Keratinocyte (primary cell): ENCODE measurements at regions not wholly inside any gene's neighbourhood (a gene's known extent, or its start where the extent isn't known, plus 50 kb on each side); places are given as distances from the start of the nearest gene placed in this dataset.

Experiments used
- DNase-seq: peaks from one replicate; pipeline ENCODE4 v3.0.0-alpha.2; 2011; ENCODE audit warnings: low read depth, missing footprints, low spot score
- FAIRE-seq: peaks from 2 replicates; lab custom pipeline; 2011; peaks lifted over from hg19 to GRCh38; lab: Jason Lieb, UNC
- H2AFZ ChIP-seq: 2 replicates; pipeline ENCODE4 v1.6.0; 2012; ENCODE audit warnings: low read length, control low read depth, inconsistent platforms; ENCODE audit not compliant: control insufficient read depth
- H3K27ac ChIP-seq: 2 replicates; pipeline ENCODE4 v1.5.1; 2011; ENCODE audit warnings: low read length; ENCODE audit not compliant: control insufficient read depth, insufficient read depth
- H3K27me3 ChIP-seq: 3 replicates; pipeline ENCODE4 v1.6.0; 2011; ENCODE audit warnings: low read length; ENCODE audit not compliant: control insufficient read depth, insufficient read depth; ENCODE audit errors: extremely low read depth
- H3K36me3 ChIP-seq, 2 experiments: 2 replicates in 1 of 2; 3 replicates in 1 of 2; pipeline ENCODE4 v1.5.1; 2011; ENCODE audit warnings: low read length in 2 of 2, mild to moderate bottlenecking in 1 of 2; ENCODE audit not compliant: control insufficient read depth in 2 of 2, insufficient read depth in 2 of 2; ENCODE audit errors: extremely low read depth in 1 of 2
- H3K4me1 ChIP-seq: 3 replicates; pipeline ENCODE4 v1.5.1; 2011; ENCODE audit warnings: low read length; ENCODE audit not compliant: control insufficient read depth, insufficient read depth; ENCODE audit errors: extremely low read depth
- H3K4me2 ChIP-seq: 3 replicates; pipeline ENCODE4 v1.6.0; 2011; ENCODE audit warnings: low read depth, low read length; ENCODE audit not compliant: control insufficient read depth, insufficient read depth; ENCODE audit errors: extremely low read depth
- H3K4me3 ChIP-seq, 3 experiments: fragments of 200-600 bp in 1 of 3; sonication (generic) in 1 of 3; 2 replicates in 2 of 3; 3 replicates in 1 of 3; pipeline ENCODE4 v1.5.1; 2011 to 2016; ENCODE audit warnings: low read length in 3 of 3, mild to moderate bottlenecking in 3 of 3, control low read depth in 2 of 3, inconsistent platforms in 1 of 3, low read depth in 1 of 3, mixed read lengths in 1 of 3, mixed run types in 1 of 3, moderate library complexity in 1 of 3; ENCODE audit not compliant: control insufficient read depth in 2 of 3, insufficient read depth in 2 of 3; ENCODE audit errors: extremely low read depth in 1 of 3
- H3K79me2 ChIP-seq: 2 replicates; pipeline ENCODE4 v1.6.0; 2012; ENCODE audit warnings: low read length; ENCODE audit not compliant: control insufficient read depth, insufficient read depth
- H3K9ac ChIP-seq: 3 replicates; pipeline ENCODE4 v1.6.0; 2011; ENCODE audit warnings: low read length; ENCODE audit not compliant: control insufficient read depth, insufficient read depth; ENCODE audit errors: extremely low read depth
- H3K9me1 ChIP-seq: 3 replicates; pipeline ENCODE4 v1.6.0; 2011; ENCODE audit warnings: low read length; ENCODE audit not compliant: control insufficient read depth, insufficient read depth; ENCODE audit errors: extremely low read depth
- H3K9me3 ChIP-seq: 2 replicates; pipeline ENCODE4 v1.5.1; 2012; ENCODE audit warnings: low read depth, low read length; ENCODE audit not compliant: control insufficient read depth
- H4K20me1 ChIP-seq: 3 replicates; pipeline ENCODE4 v1.6.0; 2011; ENCODE audit warnings: low read length; ENCODE audit not compliant: control insufficient read depth, insufficient read depth; ENCODE audit errors: extremely low read depth
- CTCF ChIP-seq, 3 experiments: IDR thresholded peaks in 1 of 3; conservative IDR thresholded peaks in 1 of 3; optimal IDR thresholded peaks in 1 of 3; 2 replicates in 2 of 3; 3 replicates in 1 of 3; pipeline versions ENCODE3 to v1.5.1; 2011; ENCODE audit warnings: low read length in 3 of 3, mild to moderate bottlenecking in 3 of 3, moderate library complexity in 2 of 3, control low read depth in 1 of 3, inconsistent platforms in 1 of 3; ENCODE audit not compliant: insufficient read depth in 2 of 3; ENCODE audit errors: extremely low read depth in 1 of 3
- EZH2 ChIP-seq: IDR thresholded peaks from one replicate; pipeline ENCODE4 v1.6.1; 2012; ENCODE audit warnings: inconsistent platforms, mild to moderate bottlenecking, low read length, moderate library complexity
- dilution Hi-C: fragments of 300-500 bp; cut with MboI; formaldehyde crosslinking; loops from one replicate; pipeline ENCODE4 v1.7.0; 2020; ENCODE audit warnings: low sequenced_read_pairs; ENCODE audit not compliant: extremely low pct_ligation_motif_present

GRCh38 chr9:12461763-12462460 lies 231.3 kb upstream of the TYRP1 start:
- no peak for FAIRE-seq
- Histone ChIP-seq H3K27me3 (no peaks in the 10 kb centered on the region), H3K79me2 (no peaks in the 10 kb centered on the region), H3K27ac (no peak overlapping the region), H3K9me3 (no peaks in the 10 kb centered on the region), H3K4me3 (no peak overlapping the region), H2AFZ (no peak overlapping the region), H3K4me1 (no peaks in the 10 kb centered on the region), H3K9me1 (no peaks in the 10 kb centered on the region), H3K4me2 (no peak overlapping the region), H4K20me1 (no peaks in the 10 kb centered on the region), H3K9ac (no peak overlapping the region), H3K36me3 (no peaks in the 10 kb centered on the region)
- DNase-seq: no peak
- TF ChIP-seq CTCF (optimal IDR thresholded peaks at IDR 0.05 in 1 of 3, IDR thresholded peaks at IDR 0.05 in 1 of 3, conservative IDR thresholded peaks at IDR 0.05 in 1 of 3; ENCODE audit: extremely low read depth in 1 of 3, insufficient read depth in 2 of 3, low read length in 3 of 3) (no peak), EZH2 (no peak)
- dilution Hi-C loops: no loop called here

- Histone ChIP-seq H3K4me3 (no peak overlapping the region), H3K79me2 (no peaks in the 10 kb centered on the region), H3K9ac (no peak overlapping the region), H3K9me3 (no peaks in the 10 kb centered on the region), H3K9me1 (no peaks in the 10 kb centered on the region), H3K4me2 (no peak overlapping the region), H3K4me1 (no peaks in the 10 kb centered on the region), H3K27ac (no peak overlapping the region), H3K36me3 (no peaks in the 10 kb centered on the region), H2AFZ (no peak overlapping the region), H4K20me1 (no peaks in the 10 kb centered on the region), H3K27me3 (no peaks in the 10 kb centered on the region)
- dilution Hi-C loops: no loop called here
- no peak for FAIRE-seq
- TF ChIP-seq EZH2 (no peak), CTCF (optimal IDR thresholded peaks at IDR 0.05 in 1 of 3, IDR thresholded peaks at IDR 0.05 in 1 of 3, conservative IDR thresholded peaks at IDR 0.05 in 1 of 3; ENCODE audit: extremely low read depth in 1 of 3, insufficient read depth in 2 of 3, low read length in 3 of 3) (no peak)
- DNase-seq: no peak
Observed at GRCh38 chr9:12462861-12463260, 230.3 kb upstream of the TYRP1 start.
